DOHH2 (cell line): ENCODE measurements at regions not wholly inside any gene's neighbourhood (a gene's known extent, or its start where the extent isn't known, plus 50 kb on each side); places are given as distances from the start of the nearest gene placed in this dataset.
"Not testable (repeated sequence)": the region's sequence is repeated elsewhere in the genome, so short reads cannot be mapped to it uniquely, and the experiment has no call there.

Experiments used
- CTCF ChIP-seq: fragments of 200-600 bp; sonication (generic); IDR thresholded peaks from one replicate; pipeline ENCODE4 v1.5.1; 2014; ENCODE audit warnings: antibody characterized with exemption, mild to moderate bottlenecking, low read depth, low read length; ENCODE audit not compliant: poor library complexity, severe bottlenecking
- EZH2phosphoT487 ChIP-seq: fragments of 200-600 bp; sonication (generic); IDR thresholded peaks from 2 replicates; pipeline ENCODE4 v1.6.1; 2017; ENCODE audit warnings: borderline replicate concordance, mild to moderate bottlenecking, antibody characterized with exemption, low read length, moderate library complexity, mixed read lengths

- TF ChIP-seq CTCF, EZH2phosphoT487: not testable (repeated sequence)
These were observed 1515.3 kb upstream of the TPTE start for GRCh38 chr21:9006111-9006510.
